ENCODE measurements at regions not wholly inside any gene's neighbourhood (a gene's known extent, or its start where the extent isn't known, plus 50 kb on each side); places are given as distances from the start of the nearest gene placed in this dataset.

GRCh38 chr4:126346654-126347053, 1031.9 kb downstream of the FAT4 start:
- TF ChIP-seq CTCF (IDR thresholded peaks at IDR 0.05 in 8 of 11, conservative IDR thresholded peaks at IDR 0.05 in 3 of 11) (no peak), POLR2A (IDR thresholded peaks at IDR 0.05) (no peak)

Data from spleen (tissue), 7 donors.